ACHN (cell line): ENCODE measurements at regions not wholly inside any gene's neighbourhood (a gene's known extent, or its start where the extent isn't known, plus 50 kb on each side); places are given as distances from the start of the nearest gene placed in this dataset.
"Not testable (repeated sequence)": the region's sequence is repeated elsewhere in the genome, so short reads cannot be mapped to it uniquely, and the experiment has no call there.

Source experiments
- DNase-seq: peaks from one replicate; pipeline ENCODE4 v3.0.0-alpha.2; 2015
- in situ Hi-C: cut with HindIII; loops from 2 replicates; pipeline ENCODE4 v1.10.0; 2017; ENCODE audit warnings: low sequenced_read_pairs, low pct_ligation_motif_present, low pct_unique_long_range_greater_than_20kb

DNA sequence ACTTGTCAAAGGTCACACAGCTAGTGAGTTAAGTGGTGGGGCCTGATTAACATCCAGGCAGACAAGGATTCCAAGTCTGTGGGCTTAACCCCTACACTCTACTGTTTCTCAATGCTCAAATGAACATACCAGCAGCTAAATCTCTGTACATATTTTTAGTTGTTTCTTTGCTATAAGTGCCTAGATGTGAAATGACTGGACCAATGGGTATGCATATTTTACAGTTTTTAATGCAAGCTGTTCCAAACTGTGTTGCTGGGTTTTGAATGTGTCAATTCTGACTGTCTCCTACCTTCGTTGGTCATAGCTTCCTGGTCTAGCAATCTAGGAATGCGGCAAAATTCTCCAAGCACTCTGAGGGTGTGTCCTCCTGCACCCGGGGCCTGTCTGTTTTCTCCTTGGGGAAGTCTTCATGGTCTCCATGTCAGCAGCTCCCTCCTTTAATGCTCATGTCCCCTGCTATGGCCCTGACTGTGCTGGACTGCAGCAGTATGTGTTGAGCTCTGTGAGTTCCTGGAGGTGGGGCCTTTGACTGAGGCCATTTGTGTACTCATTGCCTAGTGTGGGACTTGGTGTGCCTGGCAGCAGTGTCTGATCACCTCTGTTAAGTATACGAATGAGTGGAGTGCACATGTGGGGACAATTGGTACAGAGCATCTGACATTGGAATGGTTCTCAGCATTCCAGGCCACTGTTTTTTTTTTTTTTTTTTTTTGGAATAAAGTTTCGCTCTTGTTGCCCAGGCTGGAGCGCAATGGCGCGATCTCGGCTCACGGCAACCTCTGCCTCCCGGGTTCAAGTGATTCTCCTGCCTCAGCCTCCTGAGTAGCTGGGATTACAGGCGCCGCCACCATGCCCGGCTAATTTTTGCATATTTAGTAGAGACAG lies 72.9 kb upstream of the SLC2A1 start:
- in situ Hi-C loops, result no loop called here

DNA sequence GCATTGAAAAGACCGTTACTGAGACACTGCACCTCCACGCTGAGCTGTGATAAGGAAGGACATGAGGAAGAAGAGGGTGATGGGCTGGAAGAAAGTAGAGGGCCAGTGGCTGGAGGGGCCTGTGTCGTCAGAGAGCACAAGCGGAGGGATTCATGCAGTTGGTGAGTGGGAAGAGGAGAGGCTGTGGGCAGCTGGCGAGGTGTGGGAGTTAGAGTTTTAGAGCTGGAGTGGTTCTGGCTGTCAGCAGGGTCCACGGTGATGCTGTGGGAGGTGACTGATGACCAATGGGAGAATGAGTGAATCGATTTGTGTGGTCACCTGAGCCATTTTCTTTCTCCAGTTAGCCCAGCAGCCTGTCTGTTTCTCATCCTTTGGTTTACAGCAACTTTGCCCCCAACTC lies 66.2 kb upstream of the SLC2A1 start:
- in situ Hi-C loops, result no loop called here
- no peak for DNase-seq

More for the DNA sequence above, 72.9 kb upstream of the SLC2A1 start:
- DNase-seq, result no peak

DNA sequence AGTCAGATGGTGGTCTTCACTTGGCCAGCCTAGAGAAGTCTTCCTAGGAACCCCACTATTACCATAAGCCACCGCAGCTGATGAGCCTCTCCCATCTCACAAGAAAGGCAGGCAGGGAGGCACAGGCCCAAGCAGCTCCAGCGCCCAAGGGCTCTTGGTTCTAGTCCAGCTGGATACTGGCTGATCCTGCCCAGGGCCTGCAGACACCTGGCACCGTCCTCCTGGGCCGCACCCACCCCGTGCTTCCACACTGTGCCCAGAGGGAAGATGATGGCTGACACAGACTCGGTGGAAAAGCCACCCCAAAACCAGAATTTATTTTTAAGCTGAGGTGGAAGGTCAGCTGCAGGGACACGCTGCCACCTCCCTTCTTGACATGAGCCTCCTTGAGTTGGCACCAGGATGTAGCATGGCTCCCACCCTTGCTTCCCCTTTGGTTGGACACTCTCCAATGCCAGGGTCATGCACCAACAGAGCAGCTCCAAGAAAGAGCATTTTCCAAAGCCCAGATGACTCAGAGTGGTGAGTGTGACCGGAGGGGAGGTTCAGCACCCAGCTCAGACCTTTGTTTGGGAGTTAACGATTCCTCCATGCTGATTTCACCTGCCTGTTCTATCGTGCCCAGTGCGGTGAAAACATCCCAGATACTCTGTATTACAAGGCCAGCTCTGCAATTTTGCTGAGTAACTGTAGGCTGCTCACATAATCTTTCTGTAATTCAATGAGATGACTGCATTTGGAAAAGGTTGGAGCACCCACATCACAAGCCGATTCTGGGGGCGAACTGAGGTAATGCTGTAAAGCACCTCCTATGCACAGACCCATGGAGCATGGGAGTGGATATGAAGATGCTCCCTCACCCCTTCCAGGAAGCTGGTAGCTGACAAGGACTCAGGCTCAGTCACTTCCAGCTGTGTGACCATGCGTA lies 63.1 kb upstream of the SLC2A1 start:
- in situ Hi-C loops, result no loop called here
- peak; percentile 50 for DNase-seq

DNA sequence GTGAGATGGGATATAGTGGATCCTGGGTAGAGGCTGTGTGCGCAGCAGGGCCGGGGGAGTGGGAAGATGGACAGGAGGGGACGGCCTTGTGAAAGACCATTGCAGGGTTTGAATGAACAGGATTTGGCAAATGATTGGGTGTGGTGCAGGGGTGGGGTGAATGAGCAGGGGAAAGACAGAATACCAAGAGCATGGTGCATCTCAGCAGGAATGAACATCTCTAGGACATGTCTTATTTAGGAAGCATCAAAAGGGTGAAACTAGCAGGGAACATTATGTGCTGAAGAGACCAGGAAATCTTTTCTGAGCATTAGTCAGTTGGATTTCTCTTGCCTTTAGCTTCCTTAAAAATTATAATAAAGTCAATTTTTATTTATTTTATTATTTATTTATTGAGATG lies 60.6 kb upstream of the SLC2A1 start:
- in situ Hi-C loops, result no loop called here

DNA sequence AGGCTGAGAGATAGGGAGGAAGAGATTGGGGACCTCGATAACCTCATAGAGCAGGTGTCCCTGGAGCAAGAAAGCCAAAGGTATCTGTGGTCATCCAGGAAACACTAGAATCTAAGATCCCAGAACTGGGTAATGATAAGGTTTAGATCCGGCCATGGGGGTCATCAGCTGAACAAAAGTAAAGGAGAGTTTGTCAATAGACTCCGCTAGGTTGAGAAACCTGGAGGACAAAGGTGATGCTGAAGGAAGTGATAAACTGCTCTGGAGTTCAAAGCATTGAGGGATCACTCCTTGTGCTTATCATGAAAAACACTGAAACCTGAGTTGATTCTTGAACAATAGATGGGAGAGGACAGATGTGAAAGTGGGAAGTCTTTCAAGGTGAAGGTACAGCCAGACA lies 59.5 kb upstream of the SLC2A1 start:
- DNase-seq, result no peak
- in situ Hi-C loops, result no loop called here

More for the DNA sequence above, 60.6 kb upstream of the SLC2A1 start:
- DNase-seq, result no peak

DNA sequence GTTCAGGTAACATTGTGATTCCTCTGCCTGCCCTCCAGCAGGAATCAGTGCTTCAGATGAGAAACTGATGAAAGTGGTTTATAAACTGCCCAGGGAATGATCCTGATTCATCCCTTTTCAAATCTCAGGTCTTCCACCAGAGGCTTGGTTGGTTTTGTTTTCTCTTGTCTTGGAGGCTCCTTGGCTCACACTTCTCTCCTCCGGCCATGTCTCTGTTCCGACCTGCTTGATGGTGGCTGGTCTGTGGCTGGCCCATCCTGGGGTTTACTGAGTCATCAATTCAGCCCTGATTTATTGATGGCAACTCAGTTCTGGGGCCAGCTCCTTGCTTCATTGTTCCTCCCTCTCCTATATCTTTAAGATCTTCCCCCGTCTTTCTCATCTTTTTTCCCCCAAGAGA lies 56.6 kb upstream of the SLC2A1 start:
- no peak for DNase-seq
- in situ Hi-C loops, result no loop called here

DNA sequence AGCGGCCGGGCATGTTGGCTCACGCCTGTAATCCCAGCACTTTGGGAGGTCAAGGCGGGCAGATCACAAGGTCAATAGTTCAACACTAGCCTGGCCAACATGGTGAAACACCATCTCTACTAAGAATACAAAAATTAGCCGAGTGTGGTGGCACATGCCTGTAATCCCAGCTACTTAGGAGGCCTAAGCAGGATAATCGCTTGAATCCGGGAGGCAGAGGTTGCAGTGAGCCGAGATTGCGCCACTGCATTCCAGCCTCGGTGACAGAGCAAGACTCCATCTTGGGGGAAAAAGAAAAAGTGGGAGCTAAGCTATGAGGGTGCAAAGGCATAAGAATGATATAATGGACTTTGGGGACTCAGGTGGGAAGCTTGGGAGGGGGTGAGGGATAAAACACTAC lies 55.9 kb upstream of the SLC2A1 start:
- in situ Hi-C loops, DNase-seq: not testable (repeated sequence)

DNA sequence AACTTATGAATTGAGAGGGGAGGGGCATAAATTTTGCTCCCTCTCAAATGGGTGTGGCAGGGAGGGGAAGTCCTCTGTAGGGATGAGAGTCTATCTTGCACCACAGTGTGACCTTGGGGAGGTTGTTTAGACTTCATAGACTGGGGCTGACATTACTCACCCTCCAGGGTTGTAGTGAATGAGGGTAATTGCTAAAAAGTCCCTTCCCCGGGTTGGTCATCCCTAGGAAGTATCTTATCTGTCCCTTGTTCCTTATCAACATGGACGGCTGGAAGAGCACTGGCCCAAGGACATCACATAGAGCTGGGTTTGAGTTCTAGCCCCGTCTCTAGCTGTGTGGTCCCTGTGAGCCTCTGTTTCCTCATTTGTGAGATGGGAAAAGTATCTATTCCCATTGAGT lies 52.4 kb upstream of the SLC2A1 start:
- in situ Hi-C loops, result no loop called here
- DNase-seq, result no peak

DNA sequence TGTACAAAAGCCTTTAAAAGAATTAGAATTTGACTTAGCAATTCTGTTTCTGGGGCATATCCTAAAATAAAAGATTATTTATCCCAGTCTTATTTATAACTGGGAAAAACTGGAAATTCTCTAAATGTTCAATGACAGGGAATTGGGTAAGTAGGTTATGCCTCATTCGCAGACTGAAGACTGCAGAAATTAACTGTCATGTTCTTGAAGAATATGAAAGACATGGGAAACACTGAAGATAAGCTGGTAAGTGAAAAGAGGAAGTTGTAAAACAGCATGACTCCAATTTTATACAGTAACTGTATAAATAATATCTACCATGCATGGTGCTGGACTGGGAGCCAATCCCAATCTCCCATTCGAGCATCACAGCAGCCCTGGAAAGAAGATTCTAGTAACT lies 50.6 kb upstream of the SLC2A1 start:
- DNase-seq, result no peak
- in situ Hi-C loops, result no loop called here

DNA sequence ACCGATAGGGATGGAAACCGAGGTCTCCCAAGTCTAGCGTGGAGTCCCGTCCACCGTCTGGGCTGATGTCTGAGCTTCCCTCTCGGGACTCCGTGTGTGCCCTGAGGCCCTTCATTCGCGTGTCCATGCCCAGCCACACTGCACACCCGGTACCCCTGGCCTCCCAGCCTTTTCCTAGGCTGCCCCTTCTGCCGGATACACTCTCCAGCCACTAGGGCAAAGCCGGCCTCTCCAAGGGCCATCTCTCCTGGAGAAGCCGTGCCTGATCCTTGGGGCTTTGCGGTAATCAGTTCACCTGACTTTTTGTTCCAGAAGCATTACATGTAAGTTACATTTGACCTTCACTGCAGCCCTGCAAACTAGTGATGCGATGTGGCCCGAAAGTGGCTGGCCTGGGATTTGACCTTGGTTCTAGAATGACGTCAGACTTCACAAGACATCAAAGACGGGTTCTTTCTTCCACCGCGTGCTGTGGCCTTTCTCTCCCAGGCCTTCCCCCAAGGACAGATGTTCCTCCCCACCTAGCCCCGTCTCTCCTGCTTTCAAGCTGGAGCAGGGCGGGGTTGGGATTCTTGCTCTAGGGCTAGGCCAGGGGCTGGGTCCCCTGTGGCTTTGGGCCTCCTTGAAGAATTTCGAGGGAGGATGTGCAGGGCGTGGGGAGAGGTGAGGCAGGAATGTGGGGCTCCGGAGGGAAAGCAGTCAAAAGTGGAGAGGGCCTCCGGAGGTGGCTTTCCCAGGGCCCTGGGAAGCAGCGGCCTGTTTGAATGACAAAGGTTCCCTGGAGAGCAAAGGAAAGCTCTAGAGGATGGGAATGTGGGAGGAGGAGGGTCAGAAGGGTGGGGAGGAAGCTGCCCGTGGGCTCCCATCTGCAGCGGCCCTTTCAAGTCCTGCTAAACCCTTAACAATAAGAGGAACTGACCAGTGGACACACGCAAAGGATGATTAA lies 49.7 kb upstream of the SLC2A1 start:
- no peak for DNase-seq
- in situ Hi-C loops, result no loop called here
